ENCODE measurements at regions not wholly inside any gene's neighbourhood (a gene's known extent, or its start where the extent isn't known, plus 50 kb on each side); places are given as distances from the start of the nearest gene placed in this dataset.

- TF ChIP-seq EP300 (IDR thresholded peaks at IDR 0.05): no peak
- no peak for TF ChIP-seq POLR2A (IDR thresholded peaks at IDR 0.05)
Observed at GRCh38 chr1:112264010-112264409, 132.0 kb upstream of the CTTNBP2NL start.
